ENCODE measurements at regions not wholly inside any gene's neighbourhood (a gene's known extent, or its start where the extent isn't known, plus 50 kb on each side); places are given as distances from the start of the nearest gene placed in this dataset.

DNA sequence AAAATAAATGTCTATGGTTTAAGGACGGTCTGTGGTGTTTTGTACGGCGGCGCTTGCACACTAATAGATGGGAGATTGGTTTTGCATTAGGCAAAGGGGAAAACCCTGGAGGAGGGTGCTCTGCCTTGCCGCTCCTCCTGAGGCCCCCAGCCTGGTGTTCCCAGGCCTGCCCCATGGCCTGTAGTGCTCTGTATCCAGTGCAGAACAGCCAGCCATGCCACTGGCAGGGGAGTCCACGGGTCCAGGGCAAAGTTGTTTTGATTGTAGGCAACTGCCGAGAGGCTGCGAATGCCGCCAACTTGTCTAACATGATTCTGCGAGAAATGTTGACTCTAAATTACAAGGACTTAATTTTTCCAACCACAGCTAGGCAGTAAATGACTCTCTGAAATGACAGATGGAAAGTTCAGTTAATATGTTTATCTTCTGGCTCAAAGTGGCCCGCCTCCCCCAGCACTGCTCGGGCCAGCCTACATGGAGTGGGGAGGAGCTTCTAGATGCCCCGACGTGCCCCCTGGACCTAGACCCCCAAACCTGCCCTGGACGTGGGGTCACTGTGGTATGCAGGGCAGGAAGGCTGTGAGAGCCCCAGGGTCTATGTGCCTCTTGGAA lies 104.6 kb upstream of the GDF10 start:
- no peak for DNase-seq

DNA sequence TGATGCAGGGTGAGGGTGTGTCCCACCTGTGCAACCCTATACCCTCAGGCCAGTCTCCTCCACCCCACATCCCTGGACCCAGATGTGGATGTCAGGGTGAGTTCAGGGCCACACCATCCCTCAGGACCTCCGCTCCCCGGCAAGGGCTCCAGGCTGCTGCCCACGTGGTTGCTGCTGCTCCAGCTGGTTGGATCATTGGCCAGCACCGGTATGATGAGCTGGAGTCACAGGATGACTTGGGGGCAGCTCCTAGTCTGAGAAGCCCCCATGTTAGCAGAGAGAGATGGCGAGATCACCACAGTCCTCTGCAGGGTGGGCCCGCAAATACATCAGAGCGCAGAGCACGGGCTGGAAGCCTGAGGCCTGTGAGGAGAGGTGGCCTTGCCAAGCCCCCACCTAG lies 103.3 kb upstream of the GDF10 start:
- no peak for DNase-seq

DNA sequence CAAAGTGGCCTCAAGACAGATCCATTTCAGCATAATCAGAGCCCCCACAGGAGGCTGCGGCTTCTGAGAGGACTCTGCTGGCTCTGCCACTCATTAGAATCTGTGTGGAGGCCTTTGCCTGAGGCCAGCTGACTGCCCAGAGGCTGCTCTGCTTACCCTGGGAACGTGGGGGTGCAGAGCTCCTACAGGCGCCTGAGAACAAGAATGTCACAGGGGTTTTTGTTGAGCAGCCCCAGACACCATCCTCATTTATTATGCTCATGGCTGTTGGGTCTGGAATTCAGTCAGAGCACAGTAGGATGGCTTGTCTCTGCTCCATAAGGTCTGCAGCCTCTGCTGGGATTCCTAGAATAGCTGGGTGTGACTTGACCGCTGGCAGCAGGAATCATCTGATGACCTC lies 101.8 kb upstream of the GDF10 start:
- no peak for DNase-seq

DNA sequence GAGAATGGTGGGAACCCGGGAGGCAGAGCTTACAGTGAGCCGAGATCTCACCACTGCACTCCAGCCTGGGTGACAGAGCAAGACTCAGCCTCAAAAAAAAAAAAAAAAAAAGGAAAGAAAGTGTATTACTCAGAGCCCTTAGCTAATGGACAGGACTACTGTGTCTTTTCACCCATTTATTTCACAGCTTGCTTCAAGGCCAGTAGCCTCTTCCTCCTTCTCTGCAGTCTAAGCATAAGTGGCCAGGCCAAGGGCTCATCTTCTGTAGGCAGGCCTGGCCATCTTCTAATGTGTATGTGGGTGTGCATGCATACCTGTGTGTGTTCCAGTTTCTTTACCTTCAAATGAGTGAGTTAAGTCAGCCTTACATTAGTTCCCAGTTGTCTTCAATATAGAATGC lies 94.8 kb upstream of the GDF10 start:
- DNase-seq: no peak

DNA sequence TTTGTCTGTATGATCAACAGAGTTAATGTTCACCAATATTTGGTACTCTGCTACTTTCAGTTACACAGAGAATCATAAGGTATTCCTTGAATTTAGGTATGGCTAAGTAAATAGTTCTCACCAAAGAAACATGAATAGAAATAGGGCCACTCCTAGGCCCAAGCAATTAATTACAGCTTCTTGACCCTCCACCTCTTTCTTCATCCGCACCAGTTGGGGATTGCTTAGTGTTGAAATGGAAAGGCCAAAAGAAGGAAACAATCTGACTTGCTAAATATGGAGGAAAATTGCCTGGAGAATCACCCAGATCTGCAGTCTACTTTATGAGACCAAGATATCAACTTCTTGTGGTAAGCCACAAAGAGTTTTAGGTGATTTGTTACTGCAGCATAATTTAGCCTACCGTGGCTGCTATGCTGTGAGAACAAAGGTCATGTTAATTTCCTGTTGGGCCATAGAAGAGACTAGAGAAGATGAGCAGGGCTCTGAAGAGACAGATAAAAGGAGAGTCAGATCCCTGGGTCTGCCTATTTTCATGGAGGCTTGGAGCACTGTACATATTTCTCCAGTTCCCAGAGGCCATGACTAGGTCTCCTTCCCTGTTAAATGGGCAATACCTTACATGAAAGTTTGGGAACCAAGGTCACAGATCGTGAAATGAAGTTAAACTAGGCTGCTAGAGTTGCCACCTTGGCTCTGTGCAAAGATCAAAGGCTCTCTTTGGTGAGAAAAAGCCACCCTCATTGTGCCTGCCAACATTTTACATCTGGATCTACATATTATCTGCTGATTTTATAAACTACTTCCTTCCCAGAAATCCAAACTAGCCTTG lies 93.3 kb upstream of the GDF10 start:
- no peak for DNase-seq

DNA sequence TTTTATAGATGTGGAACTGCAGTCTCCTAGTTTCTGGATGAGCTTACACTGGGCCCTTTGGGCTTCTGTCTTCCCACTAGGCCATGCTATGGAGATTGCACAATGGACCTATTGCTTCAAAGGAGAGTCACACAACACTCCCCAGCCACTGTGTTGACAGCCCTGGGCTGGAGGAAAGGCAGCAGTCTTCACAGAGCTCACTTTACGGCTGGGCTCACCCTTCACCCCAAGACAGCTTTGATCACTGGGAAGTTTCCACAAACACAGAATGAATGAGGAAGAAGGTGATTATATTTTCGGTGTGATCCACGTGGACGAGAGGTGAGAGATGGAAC lies 92.7 kb upstream of the GDF10 start:
- DNase-seq: no peak

DNA sequence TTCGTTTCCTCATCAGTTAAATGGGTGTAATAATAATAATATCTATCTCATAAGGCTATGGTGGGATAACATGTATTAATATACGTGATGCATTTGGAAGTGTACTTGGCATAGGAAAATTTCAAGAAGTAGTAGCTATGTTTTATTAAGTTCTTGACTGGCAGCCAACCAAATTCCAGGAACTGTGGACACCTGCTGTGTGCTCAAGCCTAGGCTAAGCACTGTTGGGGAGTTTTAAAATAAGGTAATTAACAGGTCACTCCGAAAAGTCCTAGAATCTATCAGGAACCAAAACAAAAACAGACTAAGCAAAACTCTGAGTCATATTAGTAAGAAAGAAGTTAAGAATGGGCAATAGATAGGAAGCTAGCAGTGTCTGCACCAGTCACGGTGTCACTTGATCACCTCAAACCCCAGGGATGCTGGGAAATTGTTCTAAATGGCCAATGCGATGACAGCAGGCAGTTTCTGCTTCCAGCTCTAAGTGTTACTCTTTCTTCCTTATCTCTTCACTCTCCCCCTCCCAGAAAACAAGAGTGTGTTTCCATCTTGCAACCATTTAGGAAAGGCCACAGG lies 92.0 kb upstream of the GDF10 start:
- DNase-seq: no peak

DNA sequence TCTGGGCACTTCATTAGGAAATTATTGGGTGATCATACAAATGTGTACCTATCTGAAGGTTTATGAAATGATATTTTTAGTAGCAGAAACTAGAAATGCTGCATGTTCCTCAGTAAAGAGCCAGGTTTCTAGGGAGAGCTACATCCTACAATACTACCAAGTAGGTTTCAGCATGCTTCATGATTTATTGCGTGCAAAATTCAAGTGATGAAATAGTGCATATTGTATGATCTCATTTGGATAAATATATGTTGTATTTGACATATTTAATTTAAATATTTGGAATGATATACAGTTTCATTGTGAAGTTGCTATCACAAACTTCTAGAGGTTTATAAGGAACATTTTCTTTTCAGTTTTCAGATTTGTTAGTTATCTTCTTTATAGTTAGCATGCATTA lies 90.5 kb upstream of the GDF10 start:
- DNase-seq: no peak

DNA sequence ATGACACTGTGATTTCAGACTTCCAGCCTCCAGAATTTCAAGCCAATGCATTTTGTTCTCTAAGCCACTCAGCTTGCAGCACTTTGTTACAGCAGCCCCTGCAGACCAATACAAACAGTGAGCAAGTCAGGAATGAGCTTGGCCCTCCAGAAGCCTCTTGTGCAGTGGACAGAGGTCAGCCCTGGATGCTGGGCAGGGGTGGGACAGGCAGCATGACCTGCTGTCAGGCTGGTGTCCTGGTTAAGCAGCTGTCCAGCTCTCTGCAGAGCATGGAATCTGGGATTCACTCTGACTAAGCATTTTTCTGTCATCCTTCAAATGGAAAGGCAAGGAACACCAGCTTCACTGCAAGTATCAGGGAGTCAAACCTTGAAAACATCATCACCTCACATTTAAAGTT lies 85.5 kb upstream of the GDF10 start:
- no peak for DNase-seq

DNA sequence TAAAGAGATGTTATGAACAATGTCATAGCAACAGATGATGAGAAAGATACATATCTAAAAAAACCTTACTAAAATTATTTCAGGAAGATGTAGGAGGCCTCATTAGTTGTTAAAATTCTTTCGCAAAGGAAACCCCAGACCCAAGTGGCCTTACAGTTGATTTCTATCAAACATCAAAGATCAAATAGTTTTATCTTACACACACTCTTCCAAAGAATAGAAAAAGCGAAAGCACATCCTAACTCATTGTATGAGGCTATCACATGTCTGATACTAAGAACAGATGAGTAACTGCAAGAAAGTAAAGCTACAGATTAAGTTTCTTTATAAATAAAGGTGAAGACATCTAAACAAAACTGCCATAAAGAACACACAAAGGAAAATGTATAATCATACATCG lies 82.9 kb upstream of the GDF10 start:
- no peak for DNase-seq

DNA sequence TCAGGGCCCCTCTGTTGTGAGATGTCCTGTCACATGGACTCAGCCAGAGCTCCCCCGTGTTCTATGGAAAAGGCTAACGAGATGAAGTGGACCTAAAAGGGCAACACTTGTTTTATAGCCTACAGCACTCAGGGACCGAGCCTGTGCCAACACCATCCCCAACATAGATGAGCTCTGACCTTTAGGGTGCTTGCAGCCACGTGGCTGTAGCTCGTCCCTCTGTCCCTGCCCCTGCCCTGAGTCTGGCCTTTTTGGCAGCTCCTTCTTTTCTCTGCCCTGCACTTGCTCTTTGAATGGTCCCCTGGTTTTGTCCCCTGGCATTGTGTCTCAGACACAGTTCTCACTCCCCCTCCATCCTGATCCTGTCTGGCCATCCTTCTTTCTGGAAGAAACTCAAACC lies 81.2 kb upstream of the GDF10 start:
- DNase-seq: no peak

DNA sequence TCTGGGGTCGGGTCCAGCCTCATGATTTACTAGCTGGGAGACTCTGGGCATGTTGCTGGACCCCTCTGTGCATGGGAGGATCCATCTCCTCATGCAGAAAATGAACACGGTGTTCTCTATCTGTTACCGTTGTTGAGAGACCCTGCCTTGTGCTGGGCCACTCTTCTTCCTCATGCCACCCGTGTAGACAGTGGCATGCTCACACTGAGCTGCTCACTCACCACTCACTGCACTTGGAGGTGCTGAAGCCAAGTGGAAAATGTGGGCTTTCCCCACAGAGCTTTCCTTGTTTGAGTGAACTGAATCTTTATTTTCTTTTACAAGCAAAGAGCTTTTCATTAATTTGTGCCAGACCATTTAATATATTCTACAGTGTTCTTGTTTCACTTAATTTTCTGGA lies 77.5 kb upstream of the GDF10 start:
- DNase-seq: no peak

DNA sequence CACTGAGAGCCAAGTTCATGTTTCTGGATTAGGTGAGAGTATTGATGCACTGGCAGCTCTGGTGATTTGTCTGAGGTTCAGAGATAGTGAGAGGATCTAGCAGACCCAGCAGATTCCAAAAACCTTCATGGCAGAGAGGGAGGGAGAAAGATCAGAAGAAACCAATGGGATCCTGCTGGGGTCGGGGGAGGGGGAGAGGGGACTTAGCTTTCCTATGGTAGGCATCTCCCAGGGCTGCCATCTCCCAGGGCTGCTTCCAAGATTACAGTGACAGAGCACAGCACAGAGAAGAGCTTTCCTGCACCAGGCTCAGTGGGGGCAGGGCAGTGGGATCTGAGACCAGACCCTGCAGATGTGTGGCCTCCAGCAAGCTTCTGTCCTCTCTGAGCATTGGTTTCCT lies 76.8 kb upstream of the GDF10 start:
- no peak for DNase-seq

DNA sequence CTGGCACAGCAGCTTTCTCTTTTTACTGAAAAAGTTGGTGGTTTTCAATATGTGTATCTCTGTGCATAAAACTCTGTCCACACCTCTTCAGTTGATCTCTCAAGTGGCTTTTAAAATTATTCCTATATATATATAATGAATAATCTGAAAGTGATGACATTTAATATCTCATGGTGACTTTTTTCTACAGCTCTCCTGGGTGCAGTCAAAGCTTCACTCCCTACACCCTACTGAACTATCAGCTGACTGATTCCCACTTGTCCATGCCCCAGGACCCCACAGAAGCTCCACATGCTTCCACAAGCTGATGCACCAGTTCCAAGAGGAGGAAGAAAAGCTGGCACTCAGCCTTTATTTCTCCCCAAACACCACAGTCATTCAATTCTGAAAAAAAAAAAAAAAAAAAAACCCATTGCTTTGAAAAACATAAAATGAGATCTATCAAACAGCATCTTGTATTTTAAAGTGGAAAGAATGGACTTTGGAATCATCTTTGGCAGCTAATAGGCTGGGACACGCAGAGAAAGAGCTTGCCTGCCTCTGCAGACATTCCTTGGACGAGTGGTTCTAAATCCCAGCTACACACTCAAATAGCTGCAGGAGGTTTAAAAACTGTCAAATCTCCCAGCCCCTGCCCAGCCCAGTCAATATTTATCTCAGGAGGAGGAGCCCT lies 75.3 kb upstream of the GDF10 start:
- no peak for DNase-seq

DNA sequence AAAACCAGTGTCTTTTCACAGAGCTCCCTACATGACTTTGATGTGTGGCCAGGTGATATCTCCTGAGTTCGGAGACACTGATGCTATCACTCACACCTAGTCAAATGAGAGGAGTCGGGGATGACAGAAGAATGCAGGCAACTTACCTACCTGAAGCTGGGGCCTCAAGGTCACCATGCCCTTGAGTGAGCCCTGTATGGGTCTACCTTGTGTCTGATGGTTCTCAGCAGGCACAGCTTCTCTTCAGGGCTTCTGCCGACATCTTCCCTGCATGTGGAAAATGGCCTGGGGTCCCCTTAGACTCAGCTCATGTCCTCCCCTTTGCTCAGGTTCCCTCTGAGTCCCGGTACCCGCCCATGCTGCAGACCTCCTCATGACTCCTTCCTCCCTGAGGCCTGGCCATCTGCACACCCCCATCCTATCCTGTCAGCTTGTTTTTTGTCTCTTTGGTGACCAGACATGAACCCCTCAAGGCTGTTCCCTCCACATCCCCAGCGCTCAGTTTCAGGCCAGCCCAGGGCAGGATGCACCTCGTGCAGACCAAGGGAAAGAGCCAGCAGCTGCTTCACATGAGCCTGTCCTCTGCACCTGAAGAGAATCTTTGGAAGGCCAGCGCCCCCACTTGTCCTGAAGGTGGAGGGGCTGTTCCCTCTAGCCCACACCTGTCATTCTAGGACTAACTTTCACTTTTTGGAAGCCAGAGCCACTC lies 74.6 kb upstream of the GDF10 start:
- DNase-seq: no peak

DNA sequence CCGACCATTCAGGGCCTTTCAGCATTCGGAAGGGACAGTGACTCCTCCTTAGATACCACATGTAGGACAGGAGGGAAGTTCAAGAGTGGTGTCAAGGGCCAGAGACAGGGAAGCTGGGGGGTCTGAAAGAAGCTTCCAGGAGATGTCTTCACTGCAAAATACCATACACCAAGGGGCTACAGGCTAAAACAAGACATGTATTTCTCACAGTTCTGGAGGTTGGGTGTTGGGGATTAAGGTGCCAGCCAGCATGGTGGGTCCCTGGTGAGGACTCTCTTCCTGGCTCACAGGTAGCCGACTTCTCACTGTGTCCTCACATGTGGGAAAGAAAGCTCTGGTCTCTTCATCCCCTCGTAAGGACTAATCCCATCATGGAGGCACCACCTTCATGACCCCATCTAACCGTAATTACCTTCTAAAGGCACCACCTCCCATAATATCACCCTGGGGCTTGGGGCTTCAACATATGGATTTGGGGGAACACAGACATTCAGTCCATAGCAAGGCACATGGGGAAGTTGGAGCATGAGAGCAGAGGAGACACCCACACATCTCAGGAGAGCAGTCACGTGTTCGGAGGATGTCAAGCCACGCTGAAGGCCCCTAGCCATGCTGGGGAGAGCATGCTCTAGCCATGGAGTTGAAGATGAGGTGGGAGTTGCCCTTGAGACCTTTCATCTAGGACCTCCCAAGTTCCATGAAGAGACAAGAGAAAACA lies 73.9 kb upstream of the GDF10 start:
- DNase-seq: no peak

DNA sequence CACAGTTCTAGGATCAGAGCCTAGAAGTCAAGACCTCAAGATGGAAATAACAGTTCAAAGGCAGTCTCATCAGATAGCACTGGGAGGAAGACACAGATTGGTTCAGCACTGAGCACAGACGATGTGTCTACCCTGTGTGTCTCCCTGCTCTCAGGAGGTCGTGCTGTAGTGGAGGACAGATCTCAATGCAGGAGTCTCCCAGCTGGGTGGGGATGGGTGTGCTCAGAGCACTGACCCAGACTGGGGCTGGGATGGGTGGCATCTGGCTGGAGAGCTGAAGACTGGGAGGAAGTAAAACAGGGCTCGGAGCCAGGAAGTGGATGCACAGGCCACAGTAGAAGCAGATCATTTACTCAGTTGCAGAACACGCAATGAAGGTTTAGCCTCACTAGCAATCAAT lies 69.5 kb upstream of the GDF10 start:
- no peak for DNase-seq

DNA sequence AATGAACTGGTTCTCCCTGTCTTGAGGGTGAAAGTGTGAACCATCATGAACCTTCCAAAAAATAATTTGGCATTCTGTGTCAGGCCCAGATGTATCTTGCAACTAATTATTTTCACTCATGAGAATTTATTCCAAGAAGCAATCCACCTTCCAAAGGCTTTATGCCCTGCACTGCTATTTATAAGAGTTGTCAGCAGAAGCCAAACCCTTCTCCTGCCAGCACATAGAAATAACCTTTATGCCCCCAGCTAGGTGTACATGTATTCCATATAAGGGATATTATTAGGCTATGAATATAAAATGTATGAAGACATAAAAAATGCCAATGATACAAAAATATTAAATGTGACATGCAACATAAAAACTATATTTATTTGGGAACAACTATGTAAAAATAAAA lies 69.0 kb upstream of the GDF10 start:
- no peak for DNase-seq

DNA sequence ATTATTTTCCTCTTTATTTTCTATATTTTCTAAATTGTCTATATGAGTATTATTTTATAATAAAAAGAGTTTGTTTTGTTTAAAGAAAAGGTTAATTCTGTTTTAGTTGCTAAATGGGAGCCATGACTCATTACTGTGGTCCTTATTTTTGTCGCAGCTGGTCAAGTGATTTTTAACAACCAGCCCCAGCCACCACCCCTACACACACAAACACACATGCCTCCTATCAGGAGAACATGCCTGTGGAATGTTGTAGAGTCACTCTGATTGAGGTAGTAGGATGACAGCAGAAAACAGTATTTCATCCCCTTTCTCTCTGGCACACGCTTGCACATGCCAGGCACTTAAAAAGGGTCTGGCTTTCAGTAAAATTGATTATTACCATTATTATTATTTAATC lies 68.6 kb upstream of the GDF10 start:
- DNase-seq: no peak

DNA sequence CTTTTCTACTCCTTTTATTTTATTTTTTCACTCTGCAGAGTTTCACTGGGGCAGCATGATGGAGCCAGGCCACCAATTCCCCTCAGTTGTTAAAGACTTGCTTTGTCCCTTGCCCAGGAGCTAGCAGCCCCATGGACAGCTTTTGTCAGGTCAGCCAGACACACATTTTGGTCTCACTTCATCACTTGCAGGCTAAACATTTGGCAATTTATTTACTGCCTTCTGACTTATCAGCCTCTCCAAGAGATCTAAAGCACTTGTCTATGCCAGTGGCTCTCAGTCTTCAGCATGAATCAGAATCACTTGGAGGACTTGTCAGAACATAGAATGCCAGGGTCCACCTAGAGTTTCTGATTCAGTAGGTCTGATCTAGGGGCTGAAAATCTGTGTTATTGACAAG lies 66.4 kb upstream of the GDF10 start:
- DNase-seq: no peak

DNA sequence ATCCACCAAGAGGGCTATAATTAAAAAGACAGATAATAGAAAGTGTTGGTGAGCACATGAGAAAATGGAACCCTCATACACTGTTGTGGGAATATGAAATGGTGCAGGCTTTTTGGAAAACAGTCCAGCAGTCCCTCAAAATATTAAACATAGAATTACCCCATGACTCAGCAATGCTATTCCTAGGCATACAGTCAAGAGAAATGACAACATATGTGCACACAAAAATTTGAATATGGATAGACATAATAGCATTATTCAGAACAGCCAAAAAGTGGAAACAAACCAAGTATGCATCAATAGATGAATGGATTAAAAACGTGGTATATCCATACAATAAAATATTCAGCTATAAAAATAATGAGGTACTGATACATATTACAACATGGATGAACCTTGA lies 64.5 kb upstream of the GDF10 start:
- DNase-seq: no peak

DNA sequence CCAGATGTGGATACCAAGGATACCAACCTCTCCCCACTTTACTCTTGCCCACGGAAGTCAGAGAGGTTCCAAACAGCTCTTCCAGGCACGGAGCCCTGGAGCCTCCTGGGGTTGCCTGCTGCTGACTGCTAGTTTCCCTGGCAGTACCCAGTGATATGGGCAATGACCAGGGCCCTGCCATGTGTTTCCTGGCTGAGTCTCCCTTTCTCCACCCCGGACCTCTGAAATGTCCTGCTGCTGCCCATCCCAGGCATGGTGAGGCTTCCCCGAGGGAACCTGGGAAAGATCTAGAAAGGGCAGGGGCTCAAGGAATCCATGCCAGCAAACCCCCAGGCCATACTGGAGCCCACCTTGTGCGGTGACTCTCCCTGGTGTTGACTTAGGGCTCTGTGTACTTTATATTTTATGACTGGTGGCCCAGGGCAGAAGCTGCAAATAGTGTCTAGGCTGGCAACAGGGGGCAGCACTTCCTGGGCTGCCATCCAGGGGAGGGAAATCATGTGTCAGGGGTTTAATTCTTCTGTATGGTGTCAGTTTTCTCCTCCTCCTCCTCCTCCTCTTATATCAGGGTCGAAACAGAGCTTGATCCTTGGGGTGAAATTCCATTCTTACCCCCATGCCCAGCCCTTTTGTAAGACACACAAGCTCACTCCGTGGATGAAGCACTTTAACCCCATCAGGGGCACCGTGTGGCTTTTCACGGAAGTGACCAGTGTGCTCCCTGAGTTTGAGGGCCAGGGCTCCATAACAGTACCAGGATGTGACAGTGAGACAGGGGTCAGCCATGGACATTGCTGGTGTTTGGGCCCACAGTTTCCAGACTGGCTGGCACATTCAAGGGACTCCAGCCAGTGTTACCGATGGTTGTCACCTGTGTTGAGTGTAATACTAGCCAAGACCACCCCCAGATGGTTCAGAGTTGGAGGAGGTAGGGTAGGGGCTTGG lies 62.4 kb upstream of the GDF10 start:
- no peak for DNase-seq

All from NCI-H2029 (cell line).